ENCODE measurements at regions not wholly inside any gene's neighbourhood (a gene's known extent, or its start where the extent isn't known, plus 50 kb on each side); places are given as distances from the start of the nearest gene placed in this dataset.

- CTCF ChIA-PET: no interaction called here
- Mint-ChIP-seq H3K4me3 (no peak overlapping the region), H3K4me1 (peaks cover 18% of the 10 kb centered on the region), H3K27me3 (ENCODE audit: low read depth) (no peaks in the 10 kb centered on the region), H3K27ac (no peak overlapping the region), H3K9me3 (no peaks in the 10 kb centered on the region; the same call in 1 of the 2 replicates), H3K36me3 (no peaks in the 10 kb centered on the region)
- no peak for DNase-seq (ENCODE audit: low spot score)
- ATAC-seq: peak; percentile 28; the same call in 1 of the 2 replicates
- POLR2A ChIA-PET: no interaction called here
- no peak for TF ChIP-seq FOXP4 (CRISPR knock-in tag; IDR thresholded peaks at IDR 0.05)
- no peak for TF ChIP-seq ERG (CRISPR knock-in tag; IDR thresholded peaks at IDR 0.05)
- no peak for TF ChIP-seq ELF4 (CRISPR knock-in tag; IDR thresholded peaks at IDR 0.05; ENCODE audit: low read depth)
- TF ChIP-seq TEAD4 (CRISPR knock-in tag; IDR thresholded peaks at IDR 0.05): no peak
- no peak for TF ChIP-seq TEAD1 (CRISPR knock-in tag; IDR thresholded peaks at IDR 0.05)
- TF ChIP-seq ZMAT4 (CRISPR knock-in tag; IDR thresholded peaks at IDR 0.05): no peak
- no peak for TF ChIP-seq GTF2I (CRISPR knock-in tag; conservative IDR thresholded peaks at IDR 0.05)
- no peak for TF ChIP-seq HMGXB4 (CRISPR knock-in tag; IDR thresholded peaks at IDR 0.05)
- no peak for TF ChIP-seq ZNF671 (CRISPR knock-in tag; IDR thresholded peaks at IDR 0.05)
- no peak for TF ChIP-seq TCF7 (CRISPR knock-in tag; IDR thresholded peaks at IDR 0.05; ENCODE audit: low read depth)
- no peak for TF ChIP-seq ZNF317 (CRISPR knock-in tag; IDR thresholded peaks at IDR 0.05; ENCODE audit: borderline replicate concordance, low read depth)
- no peak for TF ChIP-seq ZNF281 (CRISPR knock-in tag; IDR thresholded peaks at IDR 0.05)
Observed at GRCh38 chr13:57824121-57824520, 192.6 kb downstream of the PCDH17 start.

GRCh38 chr13:57825066-57825465 is 193.5 kb downstream of the PCDH17 start:
- ATAC-seq: no peak
- no peaks in the 10 kb centered on the region for H3K27me3 Mint-ChIP-seq (ENCODE audit: low read depth)
- no peaks in the 10 kb centered on the region for H3K36me3 Mint-ChIP-seq
- DNase-seq (ENCODE audit: low spot score): no peak
- H3K9me3 Mint-ChIP-seq: no peaks in the 10 kb centered on the region; the same call in 1 of the 2 replicates
- H3K27ac Mint-ChIP-seq: no peak overlapping the region
- CTCF ChIA-PET: no interaction called here
- TF ChIP-seq ZMAT4 (CRISPR knock-in tag; IDR thresholded peaks at IDR 0.05): no peak
- no peak for TF ChIP-seq E2F4 (CRISPR knock-in tag; IDR thresholded peaks at IDR 0.05; ENCODE audit: borderline replicate concordance, low read depth)
- TF ChIP-seq E2F5 (CRISPR knock-in tag; IDR thresholded peaks at IDR 0.05): no peak
- no peak for TF ChIP-seq ZBTB43 (CRISPR knock-in tag; IDR thresholded peaks at IDR 0.05)
- TF ChIP-seq NR2C2 (CRISPR knock-in tag; IDR thresholded peaks at IDR 0.05): no peak
- TF ChIP-seq HMGXB4 (CRISPR knock-in tag; IDR thresholded peaks at IDR 0.05): no peak
- TF ChIP-seq USF2 (CRISPR knock-in tag; IDR thresholded peaks at IDR 0.05): no peak
- H3K4me3 Mint-ChIP-seq: no peak overlapping the region
- peaks cover 18% of the 10 kb centered on the region for H3K4me1 Mint-ChIP-seq
- POLR2A ChIA-PET: no interaction called here

All from WTC11 (cell line).